Cardiac fibroblast (primary cell): ENCODE measurements at regions not wholly inside any gene's neighbourhood (a gene's known extent, or its start where the extent isn't known, plus 50 kb on each side); places are given as distances from the start of the nearest gene placed in this dataset.

Experiments
- DNase-seq, 2 donors: peaks; one replicate each; pipeline versions ENCODE4 v3.0.0 to v3.0.0-alpha.2; 2010; ENCODE audit warnings: low read depth in 2 of 2
- H3K4me3 ChIP-seq, 2 donors: replicated peaks in 1 of 2; 1 replicate in 1 of 2; 2 replicates in 1 of 2; pipeline ENCODE4 v1.5.1; 2011; ENCODE audit warnings: low read depth in 2 of 2, low read length in 2 of 2, mild to moderate bottlenecking in 2 of 2, moderate library complexity in 1 of 2
- CTCF ChIP-seq: IDR thresholded peaks from one replicate; pipeline ENCODE4 v1.5.1; 2011; ENCODE audit warnings: low read depth, mild to moderate bottlenecking, low read length, inconsistent platforms

- DNase-seq, result no peak
- TF ChIP-seq CTCF, result no peak
- no peak overlapping the region for H3K4me3 ChIP-seq
Measured at GRCh38 chr5:53321721-53322120, 158.7 kb upstream of the FST start.

GRCh38 chr5:53322257-53322656 lies 158.2 kb upstream of the FST start:
- DNase-seq, result peak in 1 of 2 donors; percentile 40
- H3K4me3 ChIP-seq, result no peak overlapping the region
- no peak for TF ChIP-seq CTCF

GRCh38 chr5:53323511-53323910 lies 156.9 kb upstream of the FST start:
- DNase-seq, result no peak
- H3K4me3 ChIP-seq, result no peak overlapping the region
- TF ChIP-seq CTCF, result no peak

GRCh38 chr5:53323943-53324642 lies 156.3 kb upstream of the FST start:
- TF ChIP-seq CTCF, result no peak
- DNase-seq, result no peak
- H3K4me3 ChIP-seq, result no peak overlapping the region

- no peak for TF ChIP-seq CTCF
- H3K4me3 ChIP-seq, result no peak overlapping the region
- DNase-seq, result peak; percentile 88 to 93
Measured at GRCh38 chr5:53326424-53327153, 153.8 kb upstream of the FST start.

- no peak overlapping the region for H3K4me3 ChIP-seq
- no peak for TF ChIP-seq CTCF
- no peak for DNase-seq
Measured at GRCh38 chr5:53327811-53328334, 152.6 kb upstream of the FST start.
